Posterior vena cava (tissue), 2 donors: ENCODE measurements at regions not wholly inside any gene's neighbourhood (a gene's known extent, or its start where the extent isn't known, plus 50 kb on each side); places are given as distances from the start of the nearest gene placed in this dataset.

Source experiments
- DNase-seq: peaks from one replicate; pipeline ENCODE4 v3.0.0-alpha.2; 2020; ENCODE audit warnings: low spot score
- intact Hi-C, 2 donors: fragments of 100-400 bp; cut with DNase I; formaldehyde crosslinking; loops; one replicate each; pipeline versions ENCODE4 v1.14.1 to v1.14.2; 2022 to 2023
- donor health status: DM: yes; HTN: yes; CAD: no.
- donor health status: DM: yes; HTN: yes; CAD: no.

DNA sequence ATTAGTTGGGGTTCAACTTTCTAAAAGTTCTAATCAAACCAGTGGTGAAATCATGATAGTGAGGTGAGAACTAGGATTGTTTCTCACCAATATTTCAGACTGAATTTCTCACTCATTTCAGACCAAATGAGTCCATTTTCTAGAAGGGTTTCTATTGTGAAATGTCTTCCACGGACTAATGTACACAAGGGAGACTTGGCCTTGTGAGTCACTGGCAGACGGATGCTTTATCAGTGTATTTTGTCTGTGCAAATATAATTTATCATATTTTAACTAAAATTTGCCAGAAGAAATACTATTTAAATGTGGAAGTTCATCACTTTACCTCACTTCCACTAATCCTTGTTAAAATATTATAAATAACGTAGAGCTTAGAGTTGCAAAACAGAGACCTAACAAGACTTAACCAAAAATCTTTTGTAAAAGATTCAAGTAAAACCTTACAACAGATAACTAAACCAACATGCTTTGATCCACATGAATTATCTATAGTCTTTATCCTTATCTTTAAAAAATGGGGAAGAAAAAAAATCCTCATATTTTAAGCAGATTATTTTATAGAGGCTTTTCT, 506.0 kb upstream of the FAM241A start:
- intact Hi-C loops, result no loop called here
- DNase-seq, result no peak

DNA sequence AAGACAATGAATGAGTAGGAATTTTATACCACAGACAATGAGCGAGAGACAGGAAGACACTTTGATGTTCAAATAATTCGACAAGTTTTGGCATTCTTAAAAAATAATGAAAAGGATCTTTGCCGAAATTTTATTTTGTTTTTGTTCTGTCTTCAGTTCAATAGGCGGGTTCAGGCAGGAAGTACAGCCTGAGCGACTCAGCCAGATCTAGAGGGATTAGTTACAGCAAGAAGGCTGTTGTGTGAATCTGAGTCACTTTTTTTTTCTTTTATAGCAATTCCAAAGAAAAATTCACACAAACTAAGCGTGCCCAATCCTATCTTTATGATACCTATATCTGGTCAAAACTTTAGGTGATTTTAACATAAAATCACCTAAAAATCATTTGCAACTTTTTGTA, 505.4 kb upstream of the FAM241A start:
- intact Hi-C loops, result no loop called here
- no peak for DNase-seq

DNA sequence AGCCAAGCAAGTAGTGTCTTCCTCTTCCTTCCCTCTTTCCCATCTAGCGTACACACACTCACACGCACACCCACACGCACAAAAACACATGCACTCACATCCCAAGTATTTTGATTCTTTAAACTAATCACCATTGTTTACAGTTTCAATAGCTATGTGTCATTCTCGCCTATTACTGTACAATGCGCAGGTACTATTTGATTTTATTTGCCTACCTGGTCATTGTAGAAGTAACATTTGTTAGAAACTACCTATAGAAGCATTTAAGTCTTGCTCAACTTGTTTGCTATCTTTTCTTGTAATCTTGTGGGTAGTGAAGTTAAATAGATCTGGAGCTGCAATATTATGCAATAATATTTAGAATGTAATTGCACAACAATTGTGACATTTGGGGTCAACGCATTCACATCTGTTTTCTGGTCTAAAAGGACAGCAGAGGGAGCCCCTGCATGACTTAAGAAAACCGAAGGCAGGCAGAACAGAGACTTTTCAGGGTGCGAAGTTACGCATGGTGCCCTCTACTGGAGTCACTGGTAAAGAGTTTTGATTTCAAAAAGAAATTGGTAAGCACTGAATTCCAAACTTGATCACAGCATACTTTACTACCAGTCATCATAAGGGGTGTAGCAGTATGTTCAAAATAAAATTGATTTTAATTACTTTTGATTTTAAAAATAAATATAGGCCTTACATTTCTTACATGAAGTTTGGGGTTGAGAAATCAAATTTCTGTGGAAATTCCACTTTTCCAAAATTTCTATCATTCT, 503.3 kb upstream of the FAM241A start:
- no peak for DNase-seq
- intact Hi-C loops, result no loop called here

DNA sequence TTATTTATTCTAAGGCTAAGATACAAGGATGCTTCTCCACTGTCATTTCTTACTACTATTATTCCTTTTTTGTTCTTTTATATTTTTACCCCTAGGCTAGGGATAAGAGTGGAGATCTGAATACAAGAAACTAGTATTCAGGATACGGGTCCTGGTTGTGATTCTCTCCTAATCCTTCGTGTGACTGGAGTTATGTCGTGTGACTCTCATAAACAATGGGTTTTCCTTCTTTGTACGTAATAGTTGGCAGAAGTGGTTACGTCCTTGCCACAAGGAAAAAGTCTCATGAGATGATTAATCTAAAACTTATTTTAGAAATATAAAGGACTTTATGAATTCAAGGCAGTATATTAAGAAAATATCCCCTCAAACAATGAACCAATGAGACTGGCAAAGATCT, 497.2 kb upstream of the FAM241A start:
- intact Hi-C loops, result no loop called here
- no peak for DNase-seq

DNA sequence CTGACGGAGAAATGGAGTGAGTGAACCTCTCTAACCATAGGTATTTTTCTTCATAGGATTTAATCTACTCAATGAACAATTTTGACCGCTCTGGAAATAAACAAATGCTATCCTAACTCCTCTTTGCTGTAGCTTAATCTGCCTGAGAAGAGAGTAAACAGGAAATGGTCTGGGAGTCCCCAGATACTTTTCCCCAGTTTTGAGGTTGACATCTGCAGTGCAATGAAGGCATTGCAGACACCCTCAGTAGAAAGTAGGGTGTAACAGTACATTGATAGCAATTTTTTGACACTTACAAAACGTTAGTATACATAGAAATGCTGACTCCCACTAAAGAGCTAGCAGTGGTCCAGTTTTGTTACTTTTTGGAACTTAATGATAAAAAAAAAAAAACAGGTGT, 495.9 kb upstream of the FAM241A start:
- intact Hi-C loops, result no loop called here
- no peak for DNase-seq

DNA sequence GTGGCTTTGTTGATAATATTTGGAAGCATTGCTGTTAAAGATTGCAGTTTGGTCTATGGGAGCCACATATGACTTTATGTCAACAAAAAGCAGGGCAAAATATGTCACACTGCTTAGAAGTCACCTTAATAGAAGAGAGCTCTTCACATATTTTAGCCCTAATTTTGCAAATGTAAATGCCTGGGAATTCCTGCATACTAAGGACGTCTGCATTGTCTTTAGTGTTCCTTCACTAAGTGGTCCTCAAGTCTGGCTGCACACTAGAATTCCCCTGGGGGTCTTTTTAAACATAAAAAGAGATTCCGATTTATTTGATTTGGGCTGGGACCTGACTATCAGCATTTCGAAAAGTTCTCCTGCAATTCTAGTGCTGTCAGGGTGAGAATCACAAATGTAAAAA, 495.1 kb upstream of the FAM241A start:
- no peak for DNase-seq
- intact Hi-C loops, result no loop called here

DNA sequence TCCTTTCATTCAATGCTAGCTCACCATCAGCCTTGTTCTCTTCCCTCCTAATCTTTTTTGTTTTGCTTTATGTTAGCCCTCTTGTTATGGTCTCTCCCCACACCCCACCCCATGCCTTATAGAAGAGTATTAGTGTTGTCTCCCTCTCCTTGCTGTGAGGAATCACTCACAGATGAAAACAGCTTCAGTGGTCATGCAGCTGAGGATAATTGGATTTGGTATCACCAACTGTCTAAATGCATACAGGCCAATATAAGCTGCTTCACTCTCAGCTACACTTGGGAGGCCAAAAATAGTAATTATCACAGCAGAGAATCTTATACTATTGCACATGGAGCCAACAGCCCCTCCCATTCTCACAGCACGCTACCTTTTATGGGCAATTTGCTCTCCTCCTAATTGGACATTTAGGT, 494.6 kb upstream of the FAM241A start:
- intact Hi-C loops, result no loop called here
- DNase-seq, result no peak

DNA sequence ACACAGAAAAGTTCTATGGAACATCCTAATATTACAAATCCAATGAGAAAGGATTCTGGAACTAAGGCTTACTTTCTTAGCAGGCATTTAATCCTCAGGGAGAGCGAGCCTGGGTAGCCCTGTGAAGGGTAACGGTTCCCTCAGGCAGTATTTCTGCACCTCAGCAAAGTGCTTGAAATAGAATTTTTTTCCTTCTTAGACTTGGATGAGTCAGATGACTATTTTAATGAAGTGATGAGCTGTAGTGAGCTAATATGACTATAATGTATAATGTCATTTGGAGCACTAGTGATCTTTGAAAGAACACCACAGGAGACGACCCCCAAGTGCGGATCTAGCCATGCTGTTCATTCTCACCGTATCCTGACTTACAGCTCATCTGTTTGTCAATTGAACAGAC, 493.0 kb upstream of the FAM241A start:
- no peak for DNase-seq
- intact Hi-C loops, result no loop called here

DNA sequence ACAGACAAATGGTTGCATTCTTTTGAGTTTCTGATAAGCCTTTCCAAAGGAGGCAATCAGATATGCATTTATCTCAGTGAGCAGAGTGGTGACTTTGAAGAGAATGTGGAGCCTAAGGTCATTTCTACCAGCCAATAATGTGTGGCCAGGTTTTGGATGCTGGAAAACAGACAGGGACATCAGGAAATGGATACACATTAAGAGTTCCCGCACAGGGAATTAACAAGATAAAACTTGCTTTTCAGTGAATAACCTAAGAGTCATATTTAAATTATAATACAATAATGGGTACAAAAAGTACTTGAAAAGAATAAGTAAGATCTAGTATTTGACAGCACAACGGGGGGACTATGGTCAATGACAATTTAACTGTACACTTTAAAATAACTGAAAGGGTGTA, 492.3 kb upstream of the FAM241A start:
- DNase-seq, result no peak
- intact Hi-C loops, result no loop called here

DNA sequence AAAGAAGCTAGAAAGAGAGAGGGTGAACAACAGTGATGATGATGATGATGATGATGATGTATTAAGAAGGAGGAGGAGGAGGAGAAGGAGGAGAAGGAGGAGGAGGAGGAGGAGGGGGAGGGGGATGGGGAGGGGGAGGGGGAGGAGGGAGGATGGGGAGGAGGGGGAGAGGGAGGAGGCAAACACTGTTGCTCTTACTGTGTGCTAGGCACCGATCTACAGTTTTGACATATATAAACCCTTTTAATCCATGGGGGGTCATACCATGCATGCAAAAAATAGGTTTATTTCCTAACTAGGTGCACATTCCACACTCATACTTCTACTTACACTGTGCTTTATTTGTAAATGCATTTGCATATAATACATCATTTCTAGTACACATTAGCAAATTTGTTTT, 482.8 kb upstream of the FAM241A start:
- intact Hi-C loops, result no loop called here
- DNase-seq, result no peak

DNA sequence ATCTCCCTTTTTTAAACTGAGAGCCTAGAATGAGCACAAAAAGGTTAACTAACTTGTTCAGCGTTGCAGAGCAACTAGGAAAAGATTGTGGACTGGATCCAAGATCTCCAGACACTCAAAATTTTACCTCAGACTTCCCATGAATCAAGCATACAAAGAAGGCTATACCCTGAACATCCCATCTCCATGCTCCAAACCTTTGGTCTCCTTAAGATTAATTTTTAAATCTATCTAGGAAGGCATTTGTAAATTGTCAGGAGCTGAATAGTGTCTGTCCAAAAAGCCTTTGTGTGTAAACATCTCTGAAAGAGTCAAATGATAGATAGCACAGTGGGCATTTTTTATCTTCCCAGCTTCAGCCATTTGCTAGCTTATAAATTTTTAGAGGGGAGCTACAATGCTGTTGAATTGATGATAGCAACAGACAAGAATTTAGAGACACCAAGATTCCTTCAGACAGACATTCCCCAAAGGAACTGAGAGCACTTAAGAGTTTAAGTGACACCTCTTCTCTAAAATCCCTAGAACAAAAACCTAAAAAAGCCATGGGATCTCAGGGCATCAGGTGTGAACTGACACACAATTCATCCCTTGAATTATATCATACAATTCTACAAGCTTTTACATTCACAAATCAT, 480.8 kb upstream of the FAM241A start:
- DNase-seq, result no peak

DNA sequence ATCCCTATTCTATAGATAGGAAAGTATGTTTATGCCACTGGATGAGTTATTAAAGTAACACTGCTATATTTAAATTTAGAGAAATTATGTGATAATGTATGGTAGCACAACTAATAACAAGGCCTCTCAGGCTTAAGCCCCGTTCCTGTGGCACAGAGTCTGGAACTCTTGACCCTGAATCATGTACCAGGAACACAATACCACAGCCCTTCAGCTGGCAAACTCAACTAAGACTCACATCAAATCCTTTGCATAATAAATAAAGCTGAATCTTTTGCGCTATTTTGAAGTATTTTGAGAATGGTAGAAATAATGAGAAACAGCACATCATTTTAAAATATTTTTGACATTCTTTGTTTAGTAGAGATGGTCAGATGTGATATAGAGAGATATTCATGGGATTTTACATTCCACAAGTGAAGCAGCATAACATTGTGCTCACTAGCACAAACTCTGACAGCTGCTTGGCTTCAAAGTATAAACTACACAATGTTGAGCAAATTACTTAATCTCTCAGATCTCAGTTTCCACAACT, 478.4 kb upstream of the FAM241A start:
- DNase-seq, result no peak
- intact Hi-C loops, result no loop called here

More for the DNA sequence above, 480.8 kb upstream of the FAM241A start:
- intact Hi-C loops, result no loop called here

DNA sequence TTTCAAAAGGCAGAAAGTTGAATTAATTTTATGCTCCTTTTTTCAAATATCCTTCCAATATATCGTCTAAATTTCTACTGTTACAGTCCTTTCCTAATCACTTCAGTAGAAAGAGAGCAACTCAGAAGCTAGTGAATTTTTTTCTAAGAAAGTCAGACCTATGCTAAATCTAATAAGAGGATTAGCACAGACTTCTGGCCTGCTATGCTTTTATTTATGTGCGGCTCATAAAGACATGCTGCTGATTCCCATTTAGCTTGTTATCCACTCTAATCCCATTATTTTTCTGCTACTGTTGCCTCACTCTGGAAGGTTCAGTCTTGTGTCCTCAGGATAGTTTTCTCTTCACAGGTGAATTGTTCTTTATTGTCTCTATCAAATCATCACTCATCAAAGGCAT, 473.5 kb upstream of the FAM241A start:
- DNase-seq, result no peak
- intact Hi-C loops, result no loop called here

DNA sequence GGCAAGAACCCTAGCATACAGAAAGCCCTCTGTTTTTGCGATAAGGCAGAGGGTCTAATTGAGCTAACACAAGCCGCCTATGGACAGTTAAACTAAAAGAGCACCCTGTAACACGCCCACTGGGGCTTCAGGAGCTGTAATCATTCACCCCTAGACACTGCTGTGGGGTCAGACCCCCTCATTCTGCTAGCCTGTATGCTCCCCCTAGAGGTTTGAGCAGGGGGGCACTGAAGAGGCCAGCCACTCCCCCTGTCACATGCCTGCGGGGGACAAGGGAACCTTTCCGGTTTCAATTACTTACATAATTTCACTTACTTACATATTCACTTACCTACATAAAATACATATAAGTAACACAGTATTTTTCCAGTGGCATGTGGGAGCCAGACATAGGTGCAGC, 469.5 kb upstream of the FAM241A start:
- intact Hi-C loops, result no loop called here
- no peak for DNase-seq

DNA sequence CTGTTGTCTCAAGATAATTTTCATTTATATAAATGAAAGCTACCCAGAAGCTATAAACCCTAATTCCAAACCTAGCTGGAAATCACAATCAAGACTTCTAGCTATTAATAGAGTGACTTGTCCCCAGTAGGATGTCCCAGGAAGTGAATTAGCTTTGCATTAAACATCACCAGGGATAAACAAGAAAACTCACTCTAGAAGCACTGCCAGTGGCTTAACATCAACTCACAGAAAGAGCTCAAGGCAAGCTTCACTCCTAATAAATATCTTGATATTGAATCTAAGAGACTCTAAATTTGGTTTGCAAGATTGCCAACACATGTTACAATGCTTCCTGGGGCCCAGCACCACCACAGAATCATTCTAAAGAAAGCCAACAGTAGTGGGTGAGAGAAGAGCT, 468.7 kb upstream of the FAM241A start:
- no peak for DNase-seq
- intact Hi-C loops, result no loop called here

DNA sequence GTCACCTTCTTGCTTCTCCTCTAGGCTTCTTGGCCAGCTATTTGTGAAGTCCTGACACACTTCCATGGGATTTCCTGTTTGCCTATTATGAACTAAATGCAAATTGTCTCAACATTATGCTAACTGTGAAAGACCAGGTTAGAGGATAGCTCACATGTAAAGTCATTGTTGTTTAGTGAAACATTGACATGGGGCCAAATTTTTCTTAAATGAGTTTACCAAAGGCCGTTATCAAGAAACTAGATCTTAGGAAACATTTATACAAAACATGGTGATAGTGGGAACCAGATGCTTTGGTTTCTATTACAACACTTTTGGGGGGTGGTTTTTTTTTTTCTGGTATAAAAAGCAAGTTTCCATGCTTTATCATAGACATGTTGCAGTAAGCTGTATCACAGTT, 466.8 kb upstream of the FAM241A start:
- no peak for DNase-seq
- intact Hi-C loops, result no loop called here

DNA sequence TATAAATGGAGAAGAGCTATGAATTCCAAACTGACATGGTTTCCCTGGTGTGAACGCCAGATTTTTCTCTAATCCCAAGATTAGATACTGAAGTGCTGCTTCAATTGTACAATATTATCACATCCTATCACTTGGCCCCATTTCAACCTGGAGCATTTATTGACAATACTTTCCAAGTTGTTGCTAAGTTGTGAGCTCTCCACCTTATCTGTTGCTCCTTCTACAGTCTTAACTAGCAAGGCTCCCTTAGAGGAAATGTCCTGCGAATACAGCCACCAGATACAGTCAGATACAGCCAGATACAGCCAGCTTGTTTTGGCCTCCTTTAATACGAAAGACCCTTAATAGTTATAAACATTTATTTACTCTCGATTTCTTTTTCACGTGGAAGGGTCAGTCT, 466.3 kb upstream of the FAM241A start:
- intact Hi-C loops, result no loop called here
- no peak for DNase-seq

DNA sequence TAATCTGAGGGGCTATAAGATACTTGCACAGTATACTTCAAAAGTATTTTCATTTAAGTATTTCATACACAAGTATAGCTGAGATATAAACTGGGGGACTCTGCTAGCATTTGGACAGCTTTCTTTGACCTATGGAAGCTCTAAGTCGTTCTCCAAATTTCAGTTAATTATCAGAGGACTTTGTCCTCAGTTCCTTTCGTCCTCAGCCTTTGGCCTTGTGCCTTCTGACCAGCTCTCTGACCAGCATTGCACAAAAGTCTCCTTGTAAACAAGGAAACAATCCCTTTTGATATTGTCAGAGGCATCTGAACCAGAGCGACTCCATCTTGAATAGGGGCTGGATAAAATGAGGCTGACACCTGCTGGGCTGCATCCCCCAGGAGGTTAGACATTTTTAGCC, 464.0 kb upstream of the FAM241A start:
- intact Hi-C loops, result no loop called here
- no peak for DNase-seq

DNA sequence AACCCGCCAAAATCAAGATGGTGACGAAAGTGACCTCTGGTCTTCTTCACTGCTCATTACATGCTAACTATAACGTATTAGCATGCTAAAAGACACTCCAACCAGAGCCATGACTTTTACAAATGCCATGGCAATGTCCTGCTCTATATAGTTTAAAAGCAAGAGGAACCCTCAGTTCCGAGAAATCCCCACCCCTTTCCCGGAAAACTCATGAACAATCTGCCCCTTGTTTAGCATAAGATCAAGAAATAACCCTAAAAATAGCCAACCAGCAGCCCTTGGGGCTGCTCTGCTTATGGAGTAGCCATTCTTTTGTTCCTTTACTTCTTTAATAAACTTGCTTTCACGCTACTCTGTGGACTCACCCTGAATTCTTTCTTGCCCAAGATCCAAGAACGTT, 463.5 kb upstream of the FAM241A start:
- DNase-seq, result no peak
- intact Hi-C loops, result no loop called here

DNA sequence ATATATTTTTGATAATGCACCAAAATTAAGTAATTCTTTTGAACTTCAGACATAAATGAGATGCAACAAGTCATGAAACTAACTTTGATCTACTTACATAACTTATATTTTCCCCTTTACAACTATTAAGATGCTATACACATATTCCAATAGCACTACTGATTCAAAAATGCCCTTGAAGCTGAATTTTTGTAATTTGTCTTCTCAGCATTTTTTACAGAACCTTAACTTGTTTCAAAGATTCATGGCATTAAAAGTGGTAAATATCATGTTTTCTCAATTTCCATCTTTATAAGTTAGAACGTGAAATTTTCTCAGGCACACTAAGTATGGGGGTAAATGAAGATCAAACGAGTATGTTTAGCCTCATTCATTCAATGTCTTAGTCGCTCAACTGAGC, 460.0 kb upstream of the FAM241A start:
- intact Hi-C loops, result no loop called here

DNA sequence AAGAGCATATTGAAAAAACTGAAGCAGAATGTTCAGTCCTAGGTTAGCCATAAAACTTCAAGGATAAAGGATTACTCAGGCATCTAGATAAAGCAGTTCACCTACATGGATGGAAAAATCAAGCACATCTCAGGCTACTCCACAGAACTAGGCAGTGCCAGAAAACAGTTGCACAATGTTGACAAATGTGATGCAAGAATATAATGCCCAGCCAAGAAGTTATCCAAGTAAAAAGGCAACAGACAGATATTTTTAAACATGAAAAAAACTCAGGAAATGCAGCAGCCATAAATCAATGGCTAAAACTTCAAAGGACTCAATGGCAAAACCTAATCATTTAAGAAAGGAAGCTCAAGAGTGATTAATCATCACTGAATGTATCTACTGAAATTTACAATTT, 456.0 kb upstream of the FAM241A start:
- intact Hi-C loops, result no loop called here
- no peak for DNase-seq

More for the DNA sequence above, 460.0 kb upstream of the FAM241A start:
- no peak for DNase-seq
